ENCODE measurements at regions not wholly inside any gene's neighbourhood (a gene's known extent, or its start where the extent isn't known, plus 50 kb on each side); places are given as distances from the start of the nearest gene placed in this dataset.

DNA sequence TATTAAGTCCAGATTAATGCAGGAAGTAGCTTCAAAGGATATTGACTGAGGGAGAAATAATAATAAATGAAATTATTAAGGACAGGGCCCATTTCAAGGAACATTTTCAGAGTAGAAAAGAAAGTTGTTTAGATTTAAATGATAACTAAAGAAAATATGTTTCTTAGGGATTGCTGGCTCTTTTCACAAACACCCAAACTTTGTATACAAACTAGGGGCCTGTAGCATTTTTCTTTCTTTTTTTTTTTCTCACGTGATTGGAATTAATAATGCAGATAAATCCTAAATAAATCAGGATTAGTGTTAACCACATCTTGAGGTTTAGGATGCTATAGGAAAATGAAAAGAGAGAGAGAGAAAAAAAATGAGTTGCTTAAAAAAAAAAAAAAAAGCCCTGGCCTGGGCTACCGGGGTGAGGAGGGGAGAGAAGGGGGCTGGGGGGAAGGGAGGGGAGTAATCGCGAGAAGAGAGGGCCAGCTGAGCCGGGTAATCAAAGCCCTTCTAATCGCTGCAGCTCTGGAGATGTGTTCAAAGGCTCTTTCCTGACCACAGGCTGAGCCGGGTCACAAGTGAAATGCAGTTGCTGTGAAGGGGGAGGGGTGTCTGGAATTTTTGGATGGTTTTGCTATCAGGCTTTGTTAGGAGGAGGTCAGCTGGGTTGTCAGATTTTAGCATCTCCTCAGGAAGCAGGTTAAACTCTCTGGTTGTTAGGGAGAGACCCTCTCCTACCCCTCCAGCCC lies 104.6 kb upstream of the ZFHX3 start:
- H3K4me3 ChIP-seq (ENCODE audit: low read depth, low read length): no peak overlapping the region

DNA sequence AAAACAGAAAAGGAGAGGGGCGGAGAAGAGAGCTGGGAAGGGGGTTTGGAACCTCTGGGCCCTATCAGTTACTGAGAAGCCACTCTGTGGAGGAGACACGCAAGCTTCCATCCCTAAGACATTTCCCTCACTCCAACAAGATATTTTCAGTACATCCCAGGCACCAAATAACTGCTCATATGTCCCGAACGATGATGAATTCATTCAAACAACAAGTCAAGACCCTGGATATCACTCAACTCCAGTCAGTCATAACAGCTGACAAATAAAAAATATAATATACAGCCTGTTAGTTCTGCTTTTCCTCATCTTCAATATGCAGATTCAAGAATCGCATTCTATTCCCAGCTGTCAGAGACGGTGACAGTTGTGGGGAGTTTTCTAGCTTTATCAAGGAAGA lies 104.0 kb upstream of the ZFHX3 start:
- H3K4me3 ChIP-seq (ENCODE audit: low read depth, low read length): no peak overlapping the region

- H3K4me3 ChIP-seq (ENCODE audit: low read depth, low read length): no peak overlapping the region
Observed at GRCh38 chr16:73151225-73151624, 103.3 kb upstream of the ZFHX3 start.

- no peak overlapping the region for H3K4me3 ChIP-seq (ENCODE audit: low read depth, low read length)
Observed at GRCh38 chr16:73150786-73151185, 102.9 kb upstream of the ZFHX3 start.

GRCh38 chr16:73149334-73149733 lies 101.4 kb upstream of the ZFHX3 start:
- no peak overlapping the region for H3K4me3 ChIP-seq (ENCODE audit: low read depth, low read length)

GRCh38 chr16:73147958-73148357 lies 100.0 kb upstream of the ZFHX3 start:
- H3K4me3 ChIP-seq (ENCODE audit: low read depth, low read length): no peak overlapping the region

GRCh38 chr16:73145166-73145880 lies 97.4 kb upstream of the ZFHX3 start:
- no peak overlapping the region for H3K4me3 ChIP-seq (ENCODE audit: low read depth, low read length)

GRCh38 chr16:73143576-73144422 lies 95.9 kb upstream of the ZFHX3 start:
- H3K4me3 ChIP-seq (ENCODE audit: low read depth, low read length): no peak overlapping the region

DNA sequence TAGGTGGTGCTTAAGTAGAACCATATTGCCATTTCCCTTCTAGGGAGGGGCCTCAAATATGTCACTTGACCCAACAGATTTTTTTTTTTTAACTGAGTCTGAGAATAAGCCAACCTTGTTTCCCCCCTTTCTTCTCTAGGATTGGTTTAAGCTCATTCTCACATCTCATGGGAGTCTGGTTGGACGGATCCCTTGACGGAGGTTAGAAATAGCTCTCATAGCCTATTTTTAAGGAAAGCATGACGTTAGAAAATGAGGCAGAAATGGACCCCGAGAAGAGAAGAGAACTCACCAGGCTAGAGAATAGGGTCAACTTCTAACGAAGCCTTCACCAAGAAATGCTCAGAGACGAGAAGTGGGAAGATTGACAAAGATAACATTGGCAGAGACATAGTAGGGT lies 95.1 kb upstream of the ZFHX3 start:
- H3K4me3 ChIP-seq (ENCODE audit: low read depth, low read length): no peak overlapping the region

DNA sequence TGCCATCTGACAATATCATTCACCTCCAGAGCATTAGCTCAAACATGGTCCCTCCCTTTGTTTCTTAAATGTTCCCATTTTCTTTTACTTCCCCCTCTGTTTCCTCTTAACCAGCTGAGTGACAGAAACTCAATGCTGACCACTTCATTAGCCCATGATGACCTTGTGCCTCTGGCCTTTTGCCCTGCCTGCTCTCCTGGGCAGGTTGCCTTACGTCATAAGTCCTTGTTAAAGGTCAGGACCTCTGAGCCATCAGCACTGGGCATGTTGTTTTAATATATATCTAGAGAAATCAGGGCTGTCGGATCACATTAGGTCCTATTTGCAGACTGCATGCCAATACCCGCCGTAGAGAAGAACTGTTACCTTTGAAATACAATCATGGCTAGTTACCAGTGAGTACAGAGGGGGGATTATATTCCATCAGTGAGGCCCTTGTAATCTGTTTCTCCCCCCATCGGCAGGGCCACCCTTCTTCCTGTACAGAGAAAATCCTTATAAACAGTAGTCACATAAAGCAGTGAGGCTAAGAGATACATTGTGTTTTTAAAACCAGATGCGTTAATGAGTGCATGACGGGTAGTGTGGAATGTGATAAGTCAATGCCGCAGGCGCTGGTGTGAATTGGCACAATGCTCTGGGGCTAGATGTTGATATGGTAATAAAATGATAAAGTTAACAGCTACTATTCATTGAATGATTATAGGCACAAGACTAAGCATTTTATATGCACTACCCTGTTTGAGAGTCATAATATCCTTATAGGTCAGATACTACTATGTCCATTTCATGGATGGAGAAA lies 94.3 kb upstream of the ZFHX3 start:
- no peak overlapping the region for H3K4me3 ChIP-seq (ENCODE audit: low read depth, low read length)

DNA sequence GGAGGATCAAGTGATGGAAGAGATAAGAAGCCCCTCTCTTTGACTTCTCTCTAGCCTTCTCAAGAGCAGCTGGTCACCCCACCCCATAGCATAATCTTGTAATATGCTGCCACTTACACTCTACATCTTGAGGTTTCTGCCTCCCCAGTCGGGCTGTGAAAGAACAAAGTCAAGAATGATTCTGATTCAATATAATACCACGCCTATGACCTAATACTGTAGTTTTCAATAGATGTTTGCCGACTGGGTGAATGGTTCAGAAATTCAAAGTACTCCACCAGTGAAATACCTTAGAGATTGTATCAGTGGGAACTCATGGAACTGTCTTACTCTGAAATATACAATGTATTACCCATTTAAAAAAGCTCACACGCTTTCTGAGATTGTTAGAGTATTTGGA lies 93.0 kb upstream of the ZFHX3 start:
- H3K4me3 ChIP-seq (ENCODE audit: low read depth, low read length): no peak overlapping the region

- H3K4me3 ChIP-seq (ENCODE audit: low read depth, low read length): no peak overlapping the region
Observed at GRCh38 chr16:73131156-73131862, 83.4 kb upstream of the ZFHX3 start.

DNA sequence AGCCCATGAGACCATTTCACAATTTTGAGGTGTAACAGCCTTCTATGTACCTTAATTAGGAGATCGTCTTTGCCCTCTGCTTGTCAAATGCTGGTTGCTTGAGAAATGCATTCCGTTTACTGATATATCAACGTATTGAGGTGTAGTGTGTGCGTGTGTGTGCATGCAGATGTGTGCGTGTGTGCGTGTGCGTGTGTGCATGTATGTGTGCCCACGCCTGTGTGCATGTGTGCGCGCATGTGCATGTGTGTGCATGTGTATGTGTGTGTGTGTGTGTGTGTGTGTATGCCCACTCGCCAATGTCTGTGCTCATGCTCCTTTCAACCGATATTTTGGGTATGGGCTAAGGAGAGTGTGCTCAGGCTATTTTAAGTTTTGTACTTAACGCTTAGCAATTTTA lies 81.5 kb upstream of the ZFHX3 start:
- no peak overlapping the region for H3K4me3 ChIP-seq (ENCODE audit: low read depth, low read length)

- no peak overlapping the region for H3K4me3 ChIP-seq (ENCODE audit: low read depth, low read length)
Observed at GRCh38 chr16:73126525-73126853, 78.6 kb upstream of the ZFHX3 start.

DNA sequence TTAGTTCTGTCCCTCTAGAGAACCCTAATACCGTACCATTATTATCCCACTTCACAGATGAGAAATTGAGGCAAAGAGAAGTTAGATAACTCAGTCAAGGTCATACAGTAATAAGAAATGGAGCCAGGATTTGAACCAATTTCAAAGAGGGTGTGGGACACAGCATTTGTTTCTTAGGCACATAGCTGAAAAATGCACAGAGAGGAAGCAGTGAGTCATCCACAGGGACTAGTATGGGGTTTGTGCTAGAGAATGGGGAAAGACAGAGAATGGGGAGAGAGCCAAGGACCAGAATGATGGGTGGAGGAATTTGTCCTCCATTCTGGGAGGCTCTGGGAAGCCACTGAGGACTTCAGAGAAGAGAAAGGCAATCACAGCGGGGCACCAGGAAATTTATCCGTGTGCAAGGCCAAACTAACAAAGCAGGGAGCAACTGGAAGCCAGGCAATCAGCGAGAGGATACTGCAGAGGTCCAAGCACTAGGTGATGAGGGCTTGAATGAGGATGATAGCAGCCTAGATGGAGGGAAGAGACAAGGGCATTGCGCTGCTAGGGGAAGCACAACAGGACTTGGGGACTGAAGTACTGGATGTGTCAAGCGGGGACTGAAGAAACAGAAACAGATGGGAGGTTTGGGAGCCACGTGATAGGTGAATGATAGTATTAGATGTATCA lies 78.1 kb upstream of the ZFHX3 start:
- H3K4me3 ChIP-seq (ENCODE audit: low read depth, low read length): no peak overlapping the region

- H3K4me3 ChIP-seq (ENCODE audit: low read depth, low read length): no peak overlapping the region
Observed at GRCh38 chr16:73124665-73125375, 76.9 kb upstream of the ZFHX3 start.

DNA sequence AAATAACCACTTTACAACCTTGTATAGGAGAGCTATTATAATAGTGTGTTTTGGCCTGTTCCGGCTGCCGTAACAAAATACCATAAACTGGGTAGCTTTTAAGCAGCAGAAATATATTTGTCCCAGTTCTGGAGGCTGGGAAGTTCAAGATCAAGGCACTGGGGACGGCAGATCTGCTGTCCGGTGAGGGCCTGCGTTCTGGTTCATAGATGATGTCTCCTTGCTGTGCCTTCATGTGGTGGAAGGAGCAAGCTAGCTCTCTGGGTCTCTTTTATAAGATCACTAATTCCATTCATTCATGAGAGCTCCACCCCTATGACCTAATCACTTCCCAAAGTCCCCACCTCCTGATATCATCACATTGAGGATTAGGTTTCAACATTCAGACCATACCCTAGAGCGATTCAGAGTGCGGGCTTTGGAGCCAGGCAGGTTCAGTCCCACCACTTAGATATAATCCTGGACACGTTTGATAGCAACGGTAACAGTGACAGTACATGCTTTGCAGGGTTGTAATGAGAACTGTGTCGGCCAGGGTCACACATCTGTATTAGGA lies 76.2 kb upstream of the ZFHX3 start:
- no peak overlapping the region for H3K4me3 ChIP-seq (ENCODE audit: low read depth, low read length)

DNA sequence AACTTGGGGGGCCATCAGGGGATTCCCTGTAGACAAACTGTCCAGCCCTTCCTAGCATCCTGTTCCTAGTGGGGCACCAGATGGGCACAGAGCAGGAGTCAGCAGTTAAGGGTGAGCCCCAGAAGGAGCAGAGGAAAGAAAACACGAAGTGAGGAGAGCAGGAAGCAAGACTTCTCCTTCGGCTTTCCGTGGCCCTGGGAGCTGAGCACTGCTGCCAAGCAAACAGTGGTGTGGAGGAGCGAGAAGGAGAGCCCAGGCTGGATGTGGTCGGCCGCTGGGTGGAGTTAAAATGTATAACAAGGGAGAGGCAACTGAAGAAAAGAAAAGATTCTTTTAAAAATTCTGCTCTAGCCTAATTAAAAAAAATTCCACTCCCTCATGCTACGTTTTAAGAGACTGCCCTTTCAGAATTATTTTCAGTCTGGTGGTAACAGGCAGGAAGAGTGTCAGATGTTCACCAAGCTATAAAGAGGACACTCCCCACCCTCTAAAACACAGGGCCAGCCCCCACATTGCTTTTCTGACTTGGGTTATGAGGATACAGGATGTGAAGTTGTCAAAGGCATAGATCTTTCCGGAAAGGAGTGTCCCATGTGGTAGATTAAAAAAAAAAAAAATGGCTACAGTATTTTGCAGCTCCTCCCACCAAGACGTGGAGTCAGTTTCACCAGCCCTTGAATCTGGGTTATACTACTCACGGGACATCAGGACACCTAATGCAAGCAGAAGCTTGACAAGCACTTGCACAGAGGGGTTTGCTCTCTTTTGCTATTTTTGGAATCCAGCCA lies 74.9 kb upstream of the ZFHX3 start:
- no peak overlapping the region for H3K4me3 ChIP-seq (ENCODE audit: low read depth, low read length)
